ENCODE measurements at regions not wholly inside any gene's neighbourhood (a gene's known extent, or its start where the extent isn't known, plus 50 kb on each side); places are given as distances from the start of the nearest gene placed in this dataset.
A peak's percentile ranks its signal among the peaks of the same experiment; 100 is the strongest.

- H3K9me3 ChIP-seq (ENCODE audit: control insufficient read depth, low read length) = no peaks in the 10 kb centered on the region
- H3K27ac ChIP-seq (ENCODE audit: low read length) = no peak overlapping the region
- no peaks in the 10 kb centered on the region for H3K4me1 ChIP-seq (ENCODE audit: control insufficient read depth, insufficient read depth, low read length)
- ATAC-seq (no peak), DNase-seq (no peak)
- H3K4me3 ChIP-seq (ENCODE audit: low read length) = no peak overlapping the region
- H3K27me3 ChIP-seq (ENCODE audit: control insufficient read depth, insufficient read depth) = no peaks in the 10 kb centered on the region
- intact Hi-C loops (cut with DNase I) = no loop called here
Observed at GRCh38 chr7:52938455-52939133, 96.8 kb upstream of the POM121L12 start.

GRCh38 chr7:52936750-52937149 lies 98.7 kb upstream of the POM121L12 start:
- Histone ChIP-seq H3K27me3 (ENCODE audit: control insufficient read depth, insufficient read depth) (no peaks in the 10 kb centered on the region), H3K4me1 (ENCODE audit: control insufficient read depth, insufficient read depth, low read length) (no peaks in the 10 kb centered on the region), H3K4me3 (ENCODE audit: low read length) (no peak overlapping the region), H3K27ac (ENCODE audit: low read length) (no peak overlapping the region), H3K9me3 (ENCODE audit: control insufficient read depth, low read length) (no peaks in the 10 kb centered on the region)
- DNase-seq = no peak
- no peak for ATAC-seq
- intact Hi-C loops (cut with DNase I) = no loop called here
- 26% methylated on average over 2 of the region's 2 CpGs for WGBS

- no peaks in the 10 kb centered on the region for H3K27me3 ChIP-seq (ENCODE audit: control insufficient read depth, insufficient read depth)
- intact Hi-C loops (cut with DNase I) = no loop called here
- no peak overlapping the region for H3K4me3 ChIP-seq (ENCODE audit: low read length)
- no peak overlapping the region for H3K27ac ChIP-seq (ENCODE audit: low read length)
- ATAC-seq = no peak
- H3K9me3 ChIP-seq (ENCODE audit: control insufficient read depth, low read length) = no peaks in the 10 kb centered on the region
- no peak for DNase-seq
- WGBS = 66% methylated on average over 3 of the region's 3 CpGs
- no peaks in the 10 kb centered on the region for H3K4me1 ChIP-seq (ENCODE audit: control insufficient read depth, insufficient read depth, low read length)
Observed at GRCh38 chr7:52928591-52928990, 106.8 kb upstream of the POM121L12 start.

GRCh38 chr7:52925332-52925731 lies 110.1 kb upstream of the POM121L12 start:
- WGBS = 93% methylated on average over 5 of the region's 5 CpGs

GRCh38 chr7:52920977-52921376 lies 114.5 kb upstream of the POM121L12 start:
- ATAC-seq (no peak), DNase-seq (no peak)
- Histone ChIP-seq H3K9me3 (ENCODE audit: control insufficient read depth, low read length) (no peaks in the 10 kb centered on the region), H3K27ac (ENCODE audit: low read length) (no peak overlapping the region), H3K4me3 (ENCODE audit: low read length) (no peak overlapping the region), H3K27me3 (ENCODE audit: control insufficient read depth, insufficient read depth) (no peaks in the 10 kb centered on the region), H3K4me1 (ENCODE audit: control insufficient read depth, insufficient read depth, low read length) (no peaks in the 10 kb centered on the region)
- intact Hi-C loops (cut with DNase I) = no loop called here
- 28% methylated on average over 3 of the region's 3 CpGs for WGBS

More at GRCh38 chr7:52925332-52925731, 110.1 kb upstream of the POM121L12 start:
- no peak overlapping the region for H3K4me3 ChIP-seq (ENCODE audit: low read length)
- H3K4me1 ChIP-seq (ENCODE audit: control insufficient read depth, insufficient read depth, low read length) = no peaks in the 10 kb centered on the region
- intact Hi-C loops (cut with DNase I) = no loop called here
- no peaks in the 10 kb centered on the region for H3K27me3 ChIP-seq (ENCODE audit: control insufficient read depth, insufficient read depth)
- no peaks in the 10 kb centered on the region for H3K9me3 ChIP-seq (ENCODE audit: control insufficient read depth, low read length)
- DNase-seq (no peak), ATAC-seq (no peak)
- H3K27ac ChIP-seq (ENCODE audit: low read length) = no peak overlapping the region

- ATAC-seq = no peak
- intact Hi-C loops (cut with DNase I) = no loop called here
- H3K27me3 ChIP-seq (ENCODE audit: control insufficient read depth, insufficient read depth) = no peaks in the 10 kb centered on the region
- no peak for DNase-seq
- H3K4me1 ChIP-seq (ENCODE audit: control insufficient read depth, insufficient read depth, low read length) = no peaks in the 10 kb centered on the region
- no peaks in the 10 kb centered on the region for H3K9me3 ChIP-seq (ENCODE audit: control insufficient read depth, low read length)
- H3K27ac ChIP-seq (ENCODE audit: low read length) = no peak overlapping the region
- WGBS = 83% methylated on average over 7 of the region's 7 CpGs
- no peak overlapping the region for H3K4me3 ChIP-seq (ENCODE audit: low read length)
Observed at GRCh38 chr7:52917982-52918578, 117.4 kb upstream of the POM121L12 start.

- DNase-seq (no peak), ATAC-seq (no peak)
- H3K4me3 ChIP-seq (ENCODE audit: low read length) = no peak overlapping the region
- H3K4me1 ChIP-seq (ENCODE audit: control insufficient read depth, insufficient read depth, low read length) = no peaks in the 10 kb centered on the region
- intact Hi-C loops (cut with DNase I) = no loop called here
- no peak overlapping the region for H3K27ac ChIP-seq (ENCODE audit: low read length)
- WGBS = 93% methylated on average over 10 of the region's 10 CpGs
- H3K27me3 ChIP-seq (ENCODE audit: control insufficient read depth, insufficient read depth) = no peaks in the 10 kb centered on the region
- H3K9me3 ChIP-seq (ENCODE audit: control insufficient read depth, low read length) = no peaks in the 10 kb centered on the region
Observed at GRCh38 chr7:52911795-52912194, 123.6 kb upstream of the POM121L12 start.

GRCh38 chr7:52911326-52911725 lies 124.1 kb upstream of the POM121L12 start:
- ATAC-seq = no peak
- WGBS = 91% methylated on average over 7 of the region's 7 CpGs
- no peak for DNase-seq
- H3K9me3 ChIP-seq (ENCODE audit: control insufficient read depth, low read length) = no peaks in the 10 kb centered on the region
- no peak overlapping the region for H3K27ac ChIP-seq (ENCODE audit: low read length)
- no peaks in the 10 kb centered on the region for H3K27me3 ChIP-seq (ENCODE audit: control insufficient read depth, insufficient read depth)
- intact Hi-C loops (cut with DNase I) = no loop called here
- H3K4me3 ChIP-seq (ENCODE audit: low read length) = no peak overlapping the region
- H3K4me1 ChIP-seq (ENCODE audit: control insufficient read depth, insufficient read depth, low read length) = no peaks in the 10 kb centered on the region

- intact Hi-C loops (cut with DNase I) = no loop called here
- no peaks in the 10 kb centered on the region for H3K27me3 ChIP-seq (ENCODE audit: control insufficient read depth, insufficient read depth)
- H3K9me3 ChIP-seq (ENCODE audit: control insufficient read depth, low read length) = no peaks in the 10 kb centered on the region
- no peak for ATAC-seq
- H3K4me1 ChIP-seq (ENCODE audit: control insufficient read depth, insufficient read depth, low read length) = no peaks in the 10 kb centered on the region
- WGBS = 87% methylated on average over 1 of the region's 1 CpG
- no peak overlapping the region for H3K27ac ChIP-seq (ENCODE audit: low read length)
- no peak for DNase-seq
- no peak overlapping the region for H3K4me3 ChIP-seq (ENCODE audit: low read length)
Observed at GRCh38 chr7:52909935-52910334, 125.5 kb upstream of the POM121L12 start.

- no peak overlapping the region for H3K4me3 ChIP-seq (ENCODE audit: low read length)
- ATAC-seq (no peak), DNase-seq (no peak)
- no peak overlapping the region for H3K27ac ChIP-seq (ENCODE audit: low read length)
- H3K9me3 ChIP-seq (ENCODE audit: control insufficient read depth, low read length) = no peaks in the 10 kb centered on the region
- H3K27me3 ChIP-seq (ENCODE audit: control insufficient read depth, insufficient read depth) = no peaks in the 10 kb centered on the region
- intact Hi-C loops (cut with DNase I) = no loop called here
- H3K4me1 ChIP-seq (ENCODE audit: control insufficient read depth, insufficient read depth, low read length) = no peaks in the 10 kb centered on the region
Observed at GRCh38 chr7:52909131-52909530, 126.3 kb upstream of the POM121L12 start.

GRCh38 chr7:52897713-52898112 lies 137.7 kb upstream of the POM121L12 start:
- Histone ChIP-seq H3K27me3 (ENCODE audit: control insufficient read depth, insufficient read depth) (no peaks in the 10 kb centered on the region), H3K4me3 (ENCODE audit: low read length) (no peak overlapping the region), H3K4me1 (ENCODE audit: control insufficient read depth, insufficient read depth, low read length) (no peaks in the 10 kb centered on the region), H3K27ac (ENCODE audit: low read length) (no peak overlapping the region), H3K9me3 (ENCODE audit: control insufficient read depth, low read length) (no peaks in the 10 kb centered on the region)
- ATAC-seq = peak; percentile 51 to 74
- peak; percentile 68 to 85 (median 81) for DNase-seq
- intact Hi-C loops (cut with DNase I) = no loop called here
- 55% methylated on average over 5 of the region's 5 CpGs for WGBS

GRCh38 chr7:52897288-52897687 lies 138.1 kb upstream of the POM121L12 start:
- WGBS = 37% methylated on average over 5 of the region's 5 CpGs
- intact Hi-C loops (cut with DNase I) = no loop called here

More at GRCh38 chr7:52897288-52897687, 138.1 kb upstream of the POM121L12 start:
- no peak for DNase-seq
- Histone ChIP-seq H3K27ac (ENCODE audit: low read length) (no peak overlapping the region), H3K4me3 (ENCODE audit: low read length) (no peak overlapping the region), H3K27me3 (ENCODE audit: control insufficient read depth, insufficient read depth) (no peaks in the 10 kb centered on the region), H3K4me1 (ENCODE audit: control insufficient read depth, insufficient read depth, low read length) (no peaks in the 10 kb centered on the region), H3K9me3 (ENCODE audit: control insufficient read depth, low read length) (no peaks in the 10 kb centered on the region)
- ATAC-seq = peak in 1 of 2 donors; percentile 68
